Transverse colon (tissue), 3 donors: ENCODE measurements at regions not wholly inside any gene's neighbourhood (a gene's known extent, or its start where the extent isn't known, plus 50 kb on each side); places are given as distances from the start of the nearest gene placed in this dataset.

Experiments
- EP300 ChIP-seq: sonication (generic); formaldehyde crosslinking; IDR thresholded peaks from one replicate; pipeline ENCODE4 v1.6.1; 2017; ENCODE audit warnings: antibody characterized with exemption, low read depth
- POLR2A ChIP-seq: fragments of 450-650 bp; IDR thresholded peaks from one replicate; pipeline ENCODE4 v1.6.1; 2016; ENCODE audit warnings: antibody characterized with exemption, mild to moderate bottlenecking, moderate library complexity
- TF ChIP-seq, protein P1 (sequence below), 5 experiments: fragments of 200-600 bp in 3 of 5; fragments of 450-650 bp in 2 of 5; sonication (generic) in 3 of 5; IDR thresholded peaks; 1 replicate in 2 of 5; 2 replicates in 3 of 5; pipeline ENCODE4 v1.5.1; 2016 to 2017; ENCODE audit warnings: antibody characterized with exemption in 5 of 5, inconsistent platforms in 3 of 5, mild to moderate bottlenecking in 2 of 5, moderate library complexity in 1 of 5

DNA sequence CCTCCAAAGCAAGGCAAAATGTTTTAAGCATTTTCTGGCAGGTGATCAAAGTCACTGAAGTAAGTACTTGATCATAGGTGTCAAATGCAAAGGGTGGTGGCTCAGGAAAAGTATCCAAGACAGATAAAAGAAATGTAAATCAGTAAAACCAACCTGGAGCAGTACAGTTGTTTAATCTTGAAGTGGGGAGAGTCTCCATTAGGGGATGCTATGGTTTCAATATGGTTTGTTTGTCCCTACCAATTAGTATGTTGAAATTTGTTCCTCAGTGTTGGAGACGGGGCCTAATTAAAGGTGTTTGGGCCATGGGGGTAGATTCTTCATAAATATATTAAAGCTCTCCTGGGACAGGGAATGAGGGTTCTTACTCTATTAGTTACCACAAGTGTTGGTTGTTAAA lies 1781.7 kb upstream of the PRR20A start:
- TF ChIP-seq, protein P1, sequence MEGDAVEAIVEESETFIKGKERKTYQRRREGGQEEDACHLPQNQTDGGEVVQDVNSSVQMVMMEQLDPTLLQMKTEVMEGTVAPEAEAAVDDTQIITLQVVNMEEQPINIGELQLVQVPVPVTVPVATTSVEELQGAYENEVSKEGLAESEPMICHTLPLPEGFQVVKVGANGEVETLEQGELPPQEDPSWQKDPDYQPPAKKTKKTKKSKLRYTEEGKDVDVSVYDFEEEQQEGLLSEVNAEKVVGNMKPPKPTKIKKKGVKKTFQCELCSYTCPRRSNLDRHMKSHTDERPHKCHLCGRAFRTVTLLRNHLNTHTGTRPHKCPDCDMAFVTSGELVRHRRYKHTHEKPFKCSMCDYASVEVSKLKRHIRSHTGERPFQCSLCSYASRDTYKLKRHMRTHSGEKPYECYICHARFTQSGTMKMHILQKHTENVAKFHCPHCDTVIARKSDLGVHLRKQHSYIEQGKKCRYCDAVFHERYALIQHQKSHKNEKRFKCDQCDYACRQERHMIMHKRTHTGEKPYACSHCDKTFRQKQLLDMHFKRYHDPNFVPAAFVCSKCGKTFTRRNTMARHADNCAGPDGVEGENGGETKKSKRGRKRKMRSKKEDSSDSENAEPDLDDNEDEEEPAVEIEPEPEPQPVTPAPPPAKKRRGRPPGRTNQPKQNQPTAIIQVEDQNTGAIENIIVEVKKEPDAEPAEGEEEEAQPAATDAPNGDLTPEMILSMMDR (IDR thresholded peaks at IDR 0.05): no peak
- no peak for TF ChIP-seq EP300
- no peak for TF ChIP-seq POLR2A
